KMS-11 (cell line): ENCODE measurements at regions not wholly inside any gene's neighbourhood (a gene's known extent, or its start where the extent isn't known, plus 50 kb on each side); places are given as distances from the start of the nearest gene placed in this dataset.

Source experiments
- H2AFZ ChIP-seq: fragments of 200-600 bp; sonication (generic); 2 replicates; pipeline ENCODE4 v1.6.1; 2016; ENCODE audit warnings: antibody characterized with exemption, mixed run types, low read depth
- H3K27ac ChIP-seq: fragments of 200-600 bp; sonication (generic); 2 replicates; pipeline ENCODE4 v1.6.1; 2016; ENCODE audit warnings: mild to moderate bottlenecking, mixed run types
- H3K27me3 ChIP-seq: fragments of 200-600 bp; sonication (generic); 2 replicates; pipeline ENCODE4 v1.6.1; 2017; ENCODE audit warnings: mild to moderate bottlenecking, low read depth, mixed run types, moderate library complexity; ENCODE audit not compliant: insufficient read depth
- H3K36me3 ChIP-seq: fragments of 200-600 bp; sonication (generic); 2 replicates; pipeline ENCODE4 v1.6.1; 2017; ENCODE audit warnings: mild to moderate bottlenecking, mixed run types; ENCODE audit not compliant: insufficient read depth
- H3K4me1 ChIP-seq: fragments of 200-600 bp; sonication (generic); 2 replicates; pipeline ENCODE4 v1.6.1; 2016; ENCODE audit warnings: mild to moderate bottlenecking, low read depth, mixed run types; ENCODE audit not compliant: poor library complexity, severe bottlenecking
- H3K4me2 ChIP-seq: fragments of 200-600 bp; sonication (generic); 2 replicates; pipeline ENCODE4 v1.7.0; 2016; ENCODE audit warnings: mild to moderate bottlenecking, mixed run types
- H3K4me3 ChIP-seq: fragments of 200-600 bp; sonication (generic); IDR thresholded peaks from 2 replicates; pipeline ENCODE4 v1.6.1; 2017; ENCODE audit warnings: low read depth, low read length, mixed read lengths; ENCODE audit not compliant: insufficient read depth
- H3K79me2 ChIP-seq: fragments of 200-600 bp; sonication (generic); 2 replicates; pipeline ENCODE4 v1.6.1; 2016; ENCODE audit warnings: low read depth, mixed run types; ENCODE audit not compliant: insufficient read depth
- H3K9ac ChIP-seq: fragments of 200-600 bp; sonication (generic); 2 replicates; pipeline ENCODE4 v1.6.1; 2016; ENCODE audit warnings: mild to moderate bottlenecking, mixed run types
- H4K20me1 ChIP-seq: fragments of 200-600 bp; sonication (generic); 2 replicates; pipeline ENCODE4 v1.6.1; 2016; ENCODE audit warnings: mild to moderate bottlenecking, mixed run types; ENCODE audit not compliant: insufficient read depth
- CTCF ChIP-seq: fragments of 200-600 bp; sonication (generic); conservative IDR thresholded peaks from 2 replicates; pipeline ENCODE4 v1.6.1; 2017; ENCODE audit warnings: low read depth, mild to moderate bottlenecking, antibody characterized with exemption, low read length, moderate library complexity, mixed read lengths

GRCh38 chr5:109516390-109516789 lies 106.6 kb upstream of the PJA2 start:
- no peaks in the 10 kb centered on the region for H3K4me1 ChIP-seq
- no peaks in the 10 kb centered on the region for H3K36me3 ChIP-seq
- H3K4me2 ChIP-seq: no peak overlapping the region
- H3K27me3 ChIP-seq: no peaks in the 10 kb centered on the region
- no peak overlapping the region for H3K27ac ChIP-seq
- no peak overlapping the region for H2AFZ ChIP-seq
- H3K4me3 ChIP-seq: no peak overlapping the region
- no peak overlapping the region for H3K9ac ChIP-seq
- no peaks in the 10 kb centered on the region for H4K20me1 ChIP-seq
- H3K79me2 ChIP-seq: no peaks in the 10 kb centered on the region
- no peak for TF ChIP-seq CTCF

GRCh38 chr5:109511980-109512734 lies 102.4 kb upstream of the PJA2 start:
- H3K4me3 ChIP-seq: no peak overlapping the region
- H4K20me1 ChIP-seq: no peaks in the 10 kb centered on the region
- H3K4me1 ChIP-seq: no peaks in the 10 kb centered on the region
- no peak overlapping the region; the same call in 1 of the 2 replicates for H2AFZ ChIP-seq
- H3K79me2 ChIP-seq: no peaks in the 10 kb centered on the region
- H3K27me3 ChIP-seq: no peaks in the 10 kb centered on the region
- H3K36me3 ChIP-seq: no peaks in the 10 kb centered on the region
- H3K4me2 ChIP-seq: no peak overlapping the region
- TF ChIP-seq CTCF: no peak
- no peak overlapping the region for H3K27ac ChIP-seq
- no peak overlapping the region for H3K9ac ChIP-seq

GRCh38 chr5:109506556-109506955 lies 96.8 kb upstream of the PJA2 start:
- H3K79me2 ChIP-seq: no peaks in the 10 kb centered on the region
- H3K27me3 ChIP-seq: no peaks in the 10 kb centered on the region
- TF ChIP-seq CTCF: no peak
- H3K4me2 ChIP-seq: no peak overlapping the region
- H3K4me3 ChIP-seq: no peak overlapping the region
- no peak overlapping the region for H3K9ac ChIP-seq
- H3K4me1 ChIP-seq: peaks cover 13% of the 10 kb centered on the region
- no peaks in the 10 kb centered on the region for H3K36me3 ChIP-seq
- H2AFZ ChIP-seq: no peak overlapping the region
- no peak overlapping the region for H3K27ac ChIP-seq
- no peaks in the 10 kb centered on the region for H4K20me1 ChIP-seq

- Histone ChIP-seq H3K79me2 (no peaks in the 10 kb centered on the region), H3K4me1 (peaks cover 2% of the 10 kb centered on the region), H2AFZ (no peak overlapping the region), H3K27ac (no peak overlapping the region), H3K9ac (no peak overlapping the region), H3K27me3 (no peaks in the 10 kb centered on the region), H3K36me3 (no peaks in the 10 kb centered on the region), H3K4me3 (no peak overlapping the region), H4K20me1 (no peaks in the 10 kb centered on the region; the same call in 1 of the 2 replicates), H3K4me2 (no peak overlapping the region)
- TF ChIP-seq CTCF: no peak
Observed at GRCh38 chr5:109496112-109496511, 86.3 kb upstream of the PJA2 start.
